ENCODE measurements at regions not wholly inside any gene's neighbourhood (a gene's known extent, or its start where the extent isn't known, plus 50 kb on each side); places are given as distances from the start of the nearest gene placed in this dataset.

GRCh38 chr2:43027097-43027873, 199.1 kb downstream of the ZFP36L2 start:
- Histone ChIP-seq H3K4me2 (ENCODE audit: insufficient read depth, low read length) (no peak overlapping the region), H3K27ac (ENCODE audit: insufficient read depth, low read depth, low read length) (no peak overlapping the region), H3K27me3 (ENCODE audit: control insufficient read depth in 2 of 2, insufficient read depth in 2 of 2, low read length in 2 of 2) (no peaks in the 10 kb centered on the region), H2AFZ (ENCODE audit: low read depth, low read length) (no peak overlapping the region), H4K20me1 (replicated peaks; ENCODE audit: control insufficient read depth, extremely low read depth, insufficient read depth, low read length) (no peaks in the 10 kb centered on the region), H3K9ac (replicated peaks; ENCODE audit: extremely low read depth, insufficient read depth, low read length) (no peak overlapping the region), H3K9me3 (replicated peaks; ENCODE audit: control insufficient read depth, insufficient read depth, low read length) (no peaks in the 10 kb centered on the region), H3K4me1 (ENCODE audit: control insufficient read depth, extremely low read depth, insufficient read depth, low read length) (no peaks in the 10 kb centered on the region), H3K36me3 (ENCODE audit: control insufficient read depth in 2 of 2, extremely low read depth in 1 of 2, insufficient read depth in 2 of 2, low read length in 2 of 2) (no peaks in the 10 kb centered on the region), H3K4me3 (replicated peaks in 1 of 3; ENCODE audit: insufficient read depth in 1 of 3, low read depth in 1 of 3, low read length in 3 of 3) (no peak overlapping the region), H3K9me1 (replicated peaks; ENCODE audit: control insufficient read depth, extremely low read depth, insufficient read depth, low read length) (no peaks in the 10 kb centered on the region), H3K79me2 (ENCODE audit: control insufficient read depth, insufficient read depth, low read length) (no peaks in the 10 kb centered on the region)
- CTCF ChIA-PET, result interaction anchor here (1.2 to 1.6 kb wide), 4 partner anchors 10 to 457 kb away, joined by 3 to 5 read pairs (median 4); no protein-coding TSS in a partner anchor
- no peak for TF ChIP-seq FOS (IDR thresholded peaks at IDR 0.05; ENCODE audit: borderline replicate concordance, insufficient read depth, low read length)
- no peak for TF ChIP-seq POLR2AphosphoS5 (IDR thresholded peaks at IDR 0.05; ENCODE audit: insufficient read depth, low read depth, low read length)
- no peak for TF ChIP-seq MAX (IDR thresholded peaks at IDR 0.05; ENCODE audit: insufficient read depth, insufficient read length)
- TF ChIP-seq MYC (IDR thresholded peaks at IDR 0.05; ENCODE audit: low read depth, low read length), result no peak
- TF ChIP-seq, protein P1, sequence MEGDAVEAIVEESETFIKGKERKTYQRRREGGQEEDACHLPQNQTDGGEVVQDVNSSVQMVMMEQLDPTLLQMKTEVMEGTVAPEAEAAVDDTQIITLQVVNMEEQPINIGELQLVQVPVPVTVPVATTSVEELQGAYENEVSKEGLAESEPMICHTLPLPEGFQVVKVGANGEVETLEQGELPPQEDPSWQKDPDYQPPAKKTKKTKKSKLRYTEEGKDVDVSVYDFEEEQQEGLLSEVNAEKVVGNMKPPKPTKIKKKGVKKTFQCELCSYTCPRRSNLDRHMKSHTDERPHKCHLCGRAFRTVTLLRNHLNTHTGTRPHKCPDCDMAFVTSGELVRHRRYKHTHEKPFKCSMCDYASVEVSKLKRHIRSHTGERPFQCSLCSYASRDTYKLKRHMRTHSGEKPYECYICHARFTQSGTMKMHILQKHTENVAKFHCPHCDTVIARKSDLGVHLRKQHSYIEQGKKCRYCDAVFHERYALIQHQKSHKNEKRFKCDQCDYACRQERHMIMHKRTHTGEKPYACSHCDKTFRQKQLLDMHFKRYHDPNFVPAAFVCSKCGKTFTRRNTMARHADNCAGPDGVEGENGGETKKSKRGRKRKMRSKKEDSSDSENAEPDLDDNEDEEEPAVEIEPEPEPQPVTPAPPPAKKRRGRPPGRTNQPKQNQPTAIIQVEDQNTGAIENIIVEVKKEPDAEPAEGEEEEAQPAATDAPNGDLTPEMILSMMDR (IDR thresholded peaks at IDR 0.05; ENCODE audit: extremely low read depth in 1 of 2, insufficient read depth in 1 of 2, low read depth in 1 of 2, low read length in 2 of 2), result no peak
- no peak for TF ChIP-seq GATA2 (IDR thresholded peaks at IDR 0.05; ENCODE audit: insufficient read depth, insufficient read length, low read depth, low read length)
- TF ChIP-seq POLR2A (IDR thresholded peaks at IDR 0.05; ENCODE audit: low read depth, low read length), result no peak
- TF ChIP-seq JUN (IDR thresholded peaks at IDR 0.05; ENCODE audit: borderline replicate concordance, insufficient read depth, insufficient read length, low read depth), result no peak
- no peak for TF ChIP-seq EZH2 (IDR thresholded peaks at IDR 0.05; ENCODE audit: borderline replicate concordance, low read depth, low read length, severe bottlenecking)
- intact Hi-C loops (cut with micrococcal nuclease) (no loop called here), dilution Hi-C loops (cut with MboI; ENCODE audit: extremely low pct_ligation_motif_present, low sequenced_read_pairs) (no loop called here)
- FAIRE-seq (no peak), DNase-seq (ENCODE audit: low read depth, low spot score) (no peak)
- POLR2A ChIA-PET, result no interaction called here
- no TSS peak for BruUV-seq (replicated peaks)

Data from endothelial cell of umbilical vein (primary cell).